ENCODE measurements at regions not wholly inside any gene's neighbourhood (a gene's known extent, or its start where the extent isn't known, plus 50 kb on each side); places are given as distances from the start of the nearest gene placed in this dataset.
A peak's percentile ranks its signal among the peaks of the same experiment; 100 is the strongest.

DNA sequence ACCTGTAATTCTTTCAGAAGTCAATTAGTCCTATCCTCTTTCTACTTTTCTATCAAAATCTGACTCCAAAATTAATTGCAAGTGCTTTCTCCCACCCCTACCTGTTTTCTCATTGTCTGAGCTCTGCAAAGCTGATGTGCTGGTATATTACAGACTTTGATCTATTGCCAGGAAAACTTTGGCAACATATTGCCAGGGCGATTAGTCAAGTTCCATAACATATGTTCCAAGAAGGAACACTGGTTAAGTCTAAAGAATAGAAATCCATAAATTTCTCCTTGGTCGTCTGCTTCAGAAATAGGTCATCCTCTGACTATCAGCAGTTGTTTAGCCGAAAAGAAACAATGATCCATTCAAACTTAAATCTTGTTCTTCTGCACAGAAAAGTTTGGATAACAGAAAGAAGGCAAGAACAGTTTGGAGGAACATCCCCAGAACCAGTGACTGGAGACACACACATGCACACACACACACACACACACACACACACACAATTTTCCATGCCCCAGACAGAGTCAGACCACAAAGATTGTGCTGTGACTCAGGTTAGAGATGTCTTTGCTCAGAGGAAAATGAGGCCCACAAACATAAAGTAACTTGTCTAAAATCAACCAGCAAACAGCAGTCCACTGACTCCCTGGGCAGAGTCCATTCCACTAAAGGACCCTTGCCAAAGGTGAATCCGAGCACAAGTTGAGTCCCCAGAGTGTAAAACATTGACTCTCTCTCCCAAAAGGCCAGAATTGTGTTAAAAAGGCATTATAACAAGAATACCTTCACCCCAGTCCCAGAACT is 202.1 kb downstream of the DEPDC1B start:
- intact Hi-C loops (cut with DNase I): no loop called here
- Histone ChIP-seq H3K27me3 (no peaks in the 10 kb centered on the region), H3K4me1 (peaks cover 0 to 49% (median 0%) of the 10 kb centered on the region in 3 donors), H3K36me3 (no peaks in the 10 kb centered on the region), H3K9me3 (no peaks in the 10 kb centered on the region), H3K27ac (no peak overlapping the region), H3K4me3 (no peak overlapping the region)
- no peak for TF ChIP-seq POLR2A (IDR thresholded peaks at IDR 0.05)
- TF ChIP-seq, protein P1, sequence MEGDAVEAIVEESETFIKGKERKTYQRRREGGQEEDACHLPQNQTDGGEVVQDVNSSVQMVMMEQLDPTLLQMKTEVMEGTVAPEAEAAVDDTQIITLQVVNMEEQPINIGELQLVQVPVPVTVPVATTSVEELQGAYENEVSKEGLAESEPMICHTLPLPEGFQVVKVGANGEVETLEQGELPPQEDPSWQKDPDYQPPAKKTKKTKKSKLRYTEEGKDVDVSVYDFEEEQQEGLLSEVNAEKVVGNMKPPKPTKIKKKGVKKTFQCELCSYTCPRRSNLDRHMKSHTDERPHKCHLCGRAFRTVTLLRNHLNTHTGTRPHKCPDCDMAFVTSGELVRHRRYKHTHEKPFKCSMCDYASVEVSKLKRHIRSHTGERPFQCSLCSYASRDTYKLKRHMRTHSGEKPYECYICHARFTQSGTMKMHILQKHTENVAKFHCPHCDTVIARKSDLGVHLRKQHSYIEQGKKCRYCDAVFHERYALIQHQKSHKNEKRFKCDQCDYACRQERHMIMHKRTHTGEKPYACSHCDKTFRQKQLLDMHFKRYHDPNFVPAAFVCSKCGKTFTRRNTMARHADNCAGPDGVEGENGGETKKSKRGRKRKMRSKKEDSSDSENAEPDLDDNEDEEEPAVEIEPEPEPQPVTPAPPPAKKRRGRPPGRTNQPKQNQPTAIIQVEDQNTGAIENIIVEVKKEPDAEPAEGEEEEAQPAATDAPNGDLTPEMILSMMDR (IDR thresholded peaks at IDR 0.05): no peak
- WGBS, 2 donors: 45 to 46% methylated on average over 4 of the region's 4 CpGs
- DNase-seq: no peak

DNA sequence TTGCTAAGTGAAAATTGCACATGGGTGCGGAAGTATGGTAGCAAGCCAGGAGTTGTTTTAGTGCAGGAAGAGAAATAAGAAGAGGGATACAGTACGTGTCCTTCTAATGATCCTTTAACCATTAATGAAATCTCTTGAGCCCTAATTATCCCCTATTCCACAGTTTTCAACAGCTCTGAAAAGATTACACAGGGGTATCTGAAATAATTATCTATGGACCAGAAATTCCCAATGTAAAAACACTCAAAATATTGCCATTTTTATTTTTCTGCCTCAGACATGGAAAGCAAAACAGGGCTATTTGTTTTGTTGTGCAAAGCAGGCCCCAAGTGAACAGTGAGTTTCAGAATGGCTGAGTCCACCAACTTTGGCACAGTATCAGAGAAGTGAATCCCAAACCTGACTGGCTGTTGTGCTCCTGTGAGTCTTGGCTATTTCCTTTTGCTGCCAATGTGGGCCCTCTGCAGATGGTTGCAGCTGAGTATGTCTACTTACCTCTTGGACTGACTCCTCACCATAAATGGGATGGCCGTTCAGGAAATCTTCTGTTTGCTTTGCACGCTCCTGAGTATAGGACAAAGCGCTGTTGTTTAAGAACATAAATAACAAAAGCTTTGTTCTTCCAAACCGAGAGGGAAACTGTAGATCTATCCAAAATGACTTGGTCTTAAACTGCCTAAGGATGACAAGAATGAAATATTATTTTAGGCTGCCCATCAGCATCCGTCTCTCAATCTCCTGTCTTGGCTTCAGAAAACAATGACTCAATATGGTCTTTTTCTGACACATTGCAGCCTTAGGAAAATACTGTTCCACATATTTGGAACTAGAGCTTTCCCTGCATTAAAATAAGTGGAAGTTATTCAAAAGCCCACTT is 204.1 kb downstream of the DEPDC1B start:
- whole genome bisulfite sequencing, 2 donors: 65 to 73% methylated on average over 5 to 7 of the region's 7 CpGs
- H3K9me3 ChIP-seq: no peaks in the 10 kb centered on the region
- no peaks in the 10 kb centered on the region for H3K36me3 ChIP-seq
- DNase-seq: no peak
- TF ChIP-seq, protein P1 (IDR thresholded peaks at IDR 0.05): no peak
- TF ChIP-seq POLR2A (IDR thresholded peaks at IDR 0.05): no peak
- H3K4me1 ChIP-seq: peaks cover 0 to 63% (median 0%) of the 10 kb centered on the region in 3 donors
- intact Hi-C loops (cut with DNase I): no loop called here
- no peak overlapping the region for H3K4me3 ChIP-seq
- H3K27ac ChIP-seq: no peak overlapping the region
- H3K27me3 ChIP-seq: no peaks in the 10 kb centered on the region

DNA sequence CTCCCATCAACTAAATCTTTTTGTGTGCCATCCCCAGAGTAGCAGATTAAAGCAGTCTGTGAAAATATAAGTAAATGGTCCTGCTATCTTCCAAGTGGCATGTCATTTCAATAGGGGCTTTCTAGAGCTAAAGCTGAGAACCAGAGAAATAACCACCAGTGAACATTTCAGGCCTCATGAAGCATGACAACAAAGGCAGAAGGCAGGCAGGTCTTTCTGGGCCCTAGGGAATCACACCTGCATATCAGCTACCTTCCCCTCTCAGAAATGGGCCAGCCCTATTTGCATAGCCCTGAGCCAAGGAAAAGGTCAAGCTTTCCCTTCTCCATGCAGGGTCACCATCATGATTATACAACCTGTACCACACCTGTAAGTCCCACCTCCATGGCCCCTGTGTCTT is 205.3 kb downstream of the DEPDC1B start:
- Histone ChIP-seq H3K4me1 (peaks cover 0 to 72% (median 0%) of the 10 kb centered on the region in 3 donors), H3K9me3 (no peaks in the 10 kb centered on the region), H3K27me3 (no peaks in the 10 kb centered on the region), H3K4me3 (no peak overlapping the region), H3K36me3 (no peaks in the 10 kb centered on the region), H3K27ac (no peak overlapping the region)
- DNase-seq: no peak
- intact Hi-C loops (cut with DNase I): no loop called here
- TF ChIP-seq, protein P1 (IDR thresholded peaks at IDR 0.05): no peak
- no peak for TF ChIP-seq POLR2A (IDR thresholded peaks at IDR 0.05)

DNA sequence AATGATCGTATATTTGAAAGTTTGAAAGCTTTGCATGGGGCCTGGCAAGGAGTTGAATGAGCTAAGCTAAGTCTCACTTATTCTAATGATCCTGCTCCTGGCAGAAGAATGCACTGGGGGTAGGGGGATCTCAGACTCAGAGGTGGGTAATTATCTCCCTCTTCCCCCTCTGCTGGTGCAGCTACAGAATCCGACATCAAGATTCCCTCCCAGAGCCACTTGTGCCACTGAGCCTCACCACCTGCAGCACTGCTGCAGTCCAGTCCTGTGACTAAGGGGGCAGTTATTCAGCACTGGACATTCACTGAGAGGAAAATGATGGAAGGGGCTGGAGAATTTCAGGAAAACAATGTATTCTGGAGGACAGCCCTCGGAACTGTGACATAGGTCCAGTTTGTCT is 205.8 kb downstream of the DEPDC1B start:
- DNase-seq: no peak
- Histone ChIP-seq H3K36me3 (no peaks in the 10 kb centered on the region), H3K27me3 (no peaks in the 10 kb centered on the region), H3K9me3 (no peaks in the 10 kb centered on the region), H3K27ac (no peak overlapping the region), H3K4me1 (peaks cover 0 to 72% (median 0%) of the 10 kb centered on the region in 3 donors), H3K4me3 (no peak overlapping the region)
- TF ChIP-seq, protein P1 (IDR thresholded peaks at IDR 0.05): no peak
- no peak for TF ChIP-seq POLR2A (IDR thresholded peaks at IDR 0.05)
- intact Hi-C loops (cut with DNase I): no loop called here
- WGBS, 2 donors: 73 to 83% methylated on average over 3 of the region's 3 CpGs

DNA sequence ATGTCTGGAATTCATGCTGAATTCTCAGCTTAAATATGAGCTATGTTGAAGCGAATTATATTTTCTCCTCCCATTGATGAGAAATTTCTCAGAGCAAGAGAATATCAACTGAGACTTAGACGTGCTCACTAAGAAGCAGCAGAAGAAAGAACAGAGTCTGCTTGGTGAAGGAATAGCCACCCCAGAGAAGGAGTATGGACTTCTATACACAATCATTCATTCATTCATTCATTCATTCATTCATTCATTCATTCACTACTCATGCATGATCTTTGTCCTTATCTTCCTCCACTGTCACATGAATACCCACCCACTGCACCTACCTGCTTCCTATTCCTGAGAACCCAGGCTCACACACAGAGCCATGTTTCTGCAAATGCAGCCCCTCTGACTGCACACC is 206.6 kb downstream of the DEPDC1B start:
- Histone ChIP-seq H3K27me3 (no peaks in the 10 kb centered on the region), H3K4me1 (peaks cover 0 to 77% (median 0%) of the 10 kb centered on the region in 3 donors), H3K36me3 (no peaks in the 10 kb centered on the region), H3K27ac (peak overlapping the region in 1 of 4 donors; percentile 35), H3K4me3 (no peak overlapping the region), H3K9me3 (no peaks in the 10 kb centered on the region)
- DNase-seq: no peak
- TF ChIP-seq POLR2A (IDR thresholded peaks at IDR 0.05): no peak
- TF ChIP-seq, protein P1 (IDR thresholded peaks at IDR 0.05): no peak
- WGBS, 2 donors: 25 to 59% methylated on average over 2 of the region's 2 CpGs
- intact Hi-C loops (cut with DNase I): no loop called here
